ENCODE measurements at regions not wholly inside any gene's neighbourhood (a gene's known extent, or its start where the extent isn't known, plus 50 kb on each side); places are given as distances from the start of the nearest gene placed in this dataset.

GRCh38 chr12:88923631-88924030 lies 343.4 kb upstream of the KITLG start:
- no peak for DNase-seq (ENCODE audit: low read depth)
- TF ChIP-seq CTCF (IDR thresholded peaks at IDR 0.05; ENCODE audit: insufficient read depth, low read depth, low read length, missing control alignments), result no peak
- no peak overlapping the region for H3K4me3 ChIP-seq (ENCODE audit: low read depth, low read length)

- DNase-seq (ENCODE audit: low read depth), result no peak
- no peak for TF ChIP-seq CTCF (IDR thresholded peaks at IDR 0.05; ENCODE audit: insufficient read depth, low read depth, low read length, missing control alignments)
- H3K4me3 ChIP-seq (ENCODE audit: low read depth, low read length), result no peak overlapping the region
Observed at GRCh38 chr12:88922816-88923215, 342.5 kb upstream of the KITLG start.

GRCh38 chr12:88921890-88922532 lies 341.7 kb upstream of the KITLG start:
- TF ChIP-seq CTCF (IDR thresholded peaks at IDR 0.05; ENCODE audit: insufficient read depth, low read depth, low read length, missing control alignments), result no peak
- H3K4me3 ChIP-seq (ENCODE audit: low read depth, low read length), result no peak overlapping the region
- no peak for DNase-seq (ENCODE audit: low read depth)

- H3K4me3 ChIP-seq (ENCODE audit: low read depth, low read length), result no peak overlapping the region
- no peak for DNase-seq (ENCODE audit: low read depth)
- TF ChIP-seq CTCF (IDR thresholded peaks at IDR 0.05; ENCODE audit: insufficient read depth, low read depth, low read length, missing control alignments), result no peak
Observed at GRCh38 chr12:88921434-88921833, 341.2 kb upstream of the KITLG start.

- DNase-seq (ENCODE audit: low read depth), result no peak
- no peak for TF ChIP-seq CTCF (IDR thresholded peaks at IDR 0.05; ENCODE audit: insufficient read depth, low read depth, low read length, missing control alignments)
- H3K4me3 ChIP-seq (ENCODE audit: low read depth, low read length), result no peak overlapping the region
Observed at GRCh38 chr12:88918161-88918560, 337.9 kb upstream of the KITLG start.

- DNase-seq (ENCODE audit: low read depth), result no peak
- no peak overlapping the region for H3K4me3 ChIP-seq (ENCODE audit: low read depth, low read length)
- no peak for TF ChIP-seq CTCF (IDR thresholded peaks at IDR 0.05; ENCODE audit: insufficient read depth, low read depth, low read length, missing control alignments)
Observed at GRCh38 chr12:88914967-88915366, 334.7 kb upstream of the KITLG start.

- no peak overlapping the region for H3K4me3 ChIP-seq (ENCODE audit: low read depth, low read length)
- no peak for DNase-seq (ENCODE audit: low read depth)
- TF ChIP-seq CTCF (IDR thresholded peaks at IDR 0.05; ENCODE audit: insufficient read depth, low read depth, low read length, missing control alignments), result no peak
Observed at GRCh38 chr12:88909510-88909909, 329.2 kb upstream of the KITLG start.

All from GM12865 (cell line).